Fibroblast of lung (primary cell): ENCODE measurements at regions not wholly inside any gene's neighbourhood (a gene's known extent, or its start where the extent isn't known, plus 50 kb on each side); places are given as distances from the start of the nearest gene placed in this dataset.

ENCODE experiments used
- DNase-seq, 2 donors: peaks; one replicate each; pipeline versions ENCODE4 v3.0.0 to v3.0.0-alpha.2; 2010; ENCODE audit warnings: low read depth in 2 of 2
- H2AFZ ChIP-seq: 2 replicates; pipeline ENCODE4 v1.5.1; 2012; ENCODE audit warnings: low read length, control low read depth, inconsistent platforms
- H3K27ac ChIP-seq: 2 replicates; pipeline ENCODE4 v1.5.1; 2011; ENCODE audit warnings: low read length, control low read depth; ENCODE audit not compliant: insufficient read depth
- H3K27me3 ChIP-seq: 2 replicates; pipeline ENCODE4 v1.5.1; 2011; ENCODE audit warnings: mild to moderate bottlenecking, low read length; ENCODE audit not compliant: control insufficient read depth, insufficient read depth
- H3K36me3 ChIP-seq: 2 replicates; pipeline ENCODE4 v1.5.1; 2011; ENCODE audit warnings: low read length; ENCODE audit not compliant: control insufficient read depth, insufficient read depth
- H3K4me1 ChIP-seq: 2 replicates; pipeline ENCODE4 v1.5.1; 2011; ENCODE audit warnings: low read length; ENCODE audit not compliant: control insufficient read depth, insufficient read depth; ENCODE audit errors: extremely low read depth
- H3K4me2 ChIP-seq: 2 replicates; pipeline ENCODE4 v1.5.1; 2011; ENCODE audit warnings: low read length, control low read depth; ENCODE audit not compliant: insufficient read depth; ENCODE audit errors: extremely low read depth
- H3K4me3 ChIP-seq, 4 experiments: fragments of 200-600 bp in 1 of 4; sonication (generic) in 1 of 4; replicated peaks in 1 of 4; 2 replicates each; pipeline ENCODE4 v1.5.1; 2011 to 2016; ENCODE audit warnings: low read length in 4 of 4, low read depth in 3 of 4, mild to moderate bottlenecking in 3 of 4, control low read depth in 2 of 4, inconsistent platforms in 1 of 4, mixed read lengths in 1 of 4; ENCODE audit not compliant: insufficient read depth in 1 of 4; ENCODE audit errors: control extremely low read depth in 1 of 4
- H3K79me2 ChIP-seq: 2 replicates; pipeline ENCODE4 v1.5.1; 2012; ENCODE audit warnings: mild to moderate bottlenecking, low read length, inconsistent platforms; ENCODE audit not compliant: control insufficient read depth, insufficient read depth
- H3K9ac ChIP-seq: 2 replicates; pipeline ENCODE4 v1.5.1; 2011; ENCODE audit warnings: mild to moderate bottlenecking, low read length, control low read depth; ENCODE audit not compliant: insufficient read depth
- H3K9me3 ChIP-seq: 2 replicates; pipeline ENCODE4 v1.5.1; 2012; ENCODE audit warnings: low read depth, low read length; ENCODE audit not compliant: control insufficient read depth, insufficient read depth
- H4K20me1 ChIP-seq: 2 replicates; pipeline ENCODE4 v1.5.1; 2011; ENCODE audit warnings: low read length; ENCODE audit not compliant: control insufficient read depth, insufficient read depth; ENCODE audit errors: extremely low read depth
- EZH2 ChIP-seq: IDR thresholded peaks from 2 replicates; pipeline ENCODE4 v1.5.1; 2012; ENCODE audit warnings: low read length, control low read depth, mild to moderate bottlenecking; ENCODE audit errors: missing control alignments
- TF ChIP-seq, protein P1 (sequence below), 2 donors: IDR thresholded peaks in 1 of 2; conservative IDR thresholded peaks in 1 of 2; 1 replicate in 1 of 2; 2 replicates in 1 of 2; pipeline ENCODE4 v1.5.1; 2011 to 2012; ENCODE audit warnings: low read length in 2 of 2, control low read depth in 1 of 2, inconsistent platforms in 1 of 2, low read depth in 1 of 2, mild to moderate bottlenecking in 1 of 2

DNA sequence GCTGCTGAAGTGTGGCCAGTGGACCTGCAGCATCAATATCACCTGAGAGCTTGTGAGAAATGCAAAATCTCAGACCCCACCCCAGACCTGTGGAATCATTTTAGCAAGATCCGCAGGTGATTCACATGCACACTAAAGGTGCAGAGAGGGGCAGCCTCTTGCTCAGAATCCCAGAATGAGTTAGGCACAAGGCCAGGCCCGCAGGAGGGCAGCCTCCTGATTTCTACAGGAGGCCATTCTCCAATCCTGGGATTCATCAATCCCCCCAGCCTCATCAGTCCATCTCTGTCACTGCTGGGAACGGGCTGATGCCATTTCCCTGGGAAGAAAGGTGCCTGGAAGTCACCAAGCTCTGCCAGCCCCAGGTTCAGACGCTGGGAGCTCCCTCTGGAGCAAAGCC, 63.0 kb upstream of the GPR26 start:
- no peak overlapping the region for H3K4me2 ChIP-seq
- no peaks in the 10 kb centered on the region for H3K79me2 ChIP-seq
- H3K9ac ChIP-seq: no peak overlapping the region
- H2AFZ ChIP-seq: no peak overlapping the region
- H4K20me1 ChIP-seq: no peaks in the 10 kb centered on the region
- H3K9me3 ChIP-seq: no peaks in the 10 kb centered on the region
- TF ChIP-seq, protein P1, sequence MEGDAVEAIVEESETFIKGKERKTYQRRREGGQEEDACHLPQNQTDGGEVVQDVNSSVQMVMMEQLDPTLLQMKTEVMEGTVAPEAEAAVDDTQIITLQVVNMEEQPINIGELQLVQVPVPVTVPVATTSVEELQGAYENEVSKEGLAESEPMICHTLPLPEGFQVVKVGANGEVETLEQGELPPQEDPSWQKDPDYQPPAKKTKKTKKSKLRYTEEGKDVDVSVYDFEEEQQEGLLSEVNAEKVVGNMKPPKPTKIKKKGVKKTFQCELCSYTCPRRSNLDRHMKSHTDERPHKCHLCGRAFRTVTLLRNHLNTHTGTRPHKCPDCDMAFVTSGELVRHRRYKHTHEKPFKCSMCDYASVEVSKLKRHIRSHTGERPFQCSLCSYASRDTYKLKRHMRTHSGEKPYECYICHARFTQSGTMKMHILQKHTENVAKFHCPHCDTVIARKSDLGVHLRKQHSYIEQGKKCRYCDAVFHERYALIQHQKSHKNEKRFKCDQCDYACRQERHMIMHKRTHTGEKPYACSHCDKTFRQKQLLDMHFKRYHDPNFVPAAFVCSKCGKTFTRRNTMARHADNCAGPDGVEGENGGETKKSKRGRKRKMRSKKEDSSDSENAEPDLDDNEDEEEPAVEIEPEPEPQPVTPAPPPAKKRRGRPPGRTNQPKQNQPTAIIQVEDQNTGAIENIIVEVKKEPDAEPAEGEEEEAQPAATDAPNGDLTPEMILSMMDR (conservative IDR thresholded peaks at IDR 0.05 in 1 of 2, IDR thresholded peaks at IDR 0.05 in 1 of 2; ENCODE audit: low read depth in 1 of 2, low read length in 2 of 2): no peak
- TF ChIP-seq EZH2: no peak
- DNase-seq: no peak
- no peaks in the 10 kb centered on the region for H3K4me1 ChIP-seq
- no peak overlapping the region for H3K27ac ChIP-seq
- H3K36me3 ChIP-seq: no peaks in the 10 kb centered on the region
- no peaks in the 10 kb centered on the region for H3K27me3 ChIP-seq
- no peak overlapping the region for H3K4me3 ChIP-seq

- Histone ChIP-seq H3K27ac (no peak overlapping the region), H3K4me2 (no peak overlapping the region), H3K27me3 (no peaks in the 10 kb centered on the region), H2AFZ (no peak overlapping the region), H3K36me3 (no peaks in the 10 kb centered on the region), H4K20me1 (no peaks in the 10 kb centered on the region), H3K79me2 (no peaks in the 10 kb centered on the region), H3K9ac (no peak overlapping the region), H3K9me3 (no peaks in the 10 kb centered on the region), H3K4me3 (no peak overlapping the region), H3K4me1 (no peaks in the 10 kb centered on the region)
- no peak for TF ChIP-seq EZH2
- TF ChIP-seq, protein P1 (conservative IDR thresholded peaks at IDR 0.05 in 1 of 2, IDR thresholded peaks at IDR 0.05 in 1 of 2; ENCODE audit: low read depth in 1 of 2, low read length in 2 of 2): no peak
- no peak for DNase-seq
Observed at GRCh38 chr10:123604506-123604905, 61.6 kb upstream of the GPR26 start.

GRCh38 chr10:123606006-123606405, 60.1 kb upstream of the GPR26 start:
- Histone ChIP-seq H3K9me3 (no peaks in the 10 kb centered on the region), H3K4me3 (no peak overlapping the region), H3K4me1 (no peaks in the 10 kb centered on the region), H3K27me3 (no peaks in the 10 kb centered on the region), H3K27ac (no peak overlapping the region), H3K79me2 (no peaks in the 10 kb centered on the region), H4K20me1 (no peaks in the 10 kb centered on the region), H3K4me2 (no peak overlapping the region), H3K36me3 (no peaks in the 10 kb centered on the region), H3K9ac (no peak overlapping the region), H2AFZ (no peak overlapping the region)
- DNase-seq: no peak
- TF ChIP-seq, protein P1 (conservative IDR thresholded peaks at IDR 0.05 in 1 of 2, IDR thresholded peaks at IDR 0.05 in 1 of 2; ENCODE audit: low read depth in 1 of 2, low read length in 2 of 2): no peak
- no peak for TF ChIP-seq EZH2
